ENCODE measurements at regions not wholly inside any gene's neighbourhood (a gene's known extent, or its start where the extent isn't known, plus 50 kb on each side); places are given as distances from the start of the nearest gene placed in this dataset.

GRCh38 chr18:38792731-38793130 lies 1227.1 kb upstream of the CELF4 start:
- no peak for TF ChIP-seq POLR2AphosphoS5 (IDR thresholded peaks at IDR 0.05; ENCODE audit: low read depth)
- no peak for TF ChIP-seq CTCF (conservative IDR thresholded peaks at IDR 0.05; ENCODE audit: low read depth in 2 of 2)
- no peak for TF ChIP-seq CREB1 (CRISPR knock-in tag; IDR thresholded peaks at IDR 0.05; ENCODE audit: low read depth)
- no peak for TF ChIP-seq REST (IDR thresholded peaks at IDR 0.05; ENCODE audit: unreplicated experiment)
- no peak for TF ChIP-seq EZH2phosphoT487 (IDR thresholded peaks at IDR 0.05; ENCODE audit: unreplicated experiment)
- TF ChIP-seq ETS1 (IDR thresholded peaks at IDR 0.05): no peak
- no peak for TF ChIP-seq EZH2 (IDR thresholded peaks at IDR 0.05; ENCODE audit: low read depth, unreplicated experiment)
- no peak for TF ChIP-seq JUNB (IDR thresholded peaks at IDR 0.05; ENCODE audit: unreplicated experiment)

All from GM23338 (cell line).